ENCODE measurements at regions not wholly inside any gene's neighbourhood (a gene's known extent, or its start where the extent isn't known, plus 50 kb on each side); places are given as distances from the start of the nearest gene placed in this dataset.

- DNase-seq (ENCODE audit: extremely low spot score): no peak
- no peak overlapping the region for H3K4me3 ChIP-seq (ENCODE audit: low read depth, low read length)
- 82% methylated on average over 7 of the region's 7 CpGs for WGBS
- no peaks in the 10 kb centered on the region for H3K36me3 ChIP-seq (ENCODE audit: insufficient read depth)
- no peaks in the 10 kb centered on the region for H3K4me1 ChIP-seq (ENCODE audit: insufficient read depth)
- H3K27ac ChIP-seq (ENCODE audit: low read depth): no peak overlapping the region
These were observed 79.9 kb upstream of the SLC25A26 start for GRCh38 chr3:66140743-66141372.

GRCh38 chr3:66140106-66140505, 80.7 kb upstream of the SLC25A26 start:
- WGBS: 68% methylated on average over 2 of the region's 2 CpGs
- Histone ChIP-seq H3K4me3 (ENCODE audit: low read depth, low read length) (no peak overlapping the region), H3K36me3 (ENCODE audit: insufficient read depth) (no peaks in the 10 kb centered on the region), H3K4me1 (ENCODE audit: insufficient read depth) (no peaks in the 10 kb centered on the region), H3K27ac (ENCODE audit: low read depth) (no peak overlapping the region)
- DNase-seq (ENCODE audit: extremely low spot score): no peak

- H3K36me3 ChIP-seq (ENCODE audit: insufficient read depth): no peaks in the 10 kb centered on the region
- no peak overlapping the region for H3K4me3 ChIP-seq (ENCODE audit: low read depth, low read length)
- H3K4me1 ChIP-seq (ENCODE audit: insufficient read depth): no peaks in the 10 kb centered on the region
- 33% methylated on average over 5 of the region's 5 CpGs for WGBS
- no peak overlapping the region for H3K27ac ChIP-seq (ENCODE audit: low read depth)
- DNase-seq (ENCODE audit: extremely low spot score): no peak
These were observed 81.4 kb upstream of the SLC25A26 start for GRCh38 chr3:66139415-66139814.

GRCh38 chr3:66138336-66139313, 82.2 kb upstream of the SLC25A26 start:
- DNase-seq (ENCODE audit: extremely low spot score): no peak
- Histone ChIP-seq H3K4me1 (ENCODE audit: insufficient read depth) (no peaks in the 10 kb centered on the region), H3K27ac (ENCODE audit: low read depth) (no peak overlapping the region), H3K36me3 (ENCODE audit: insufficient read depth) (no peaks in the 10 kb centered on the region), H3K4me3 (ENCODE audit: low read depth, low read length) (no peak overlapping the region)
- 16% methylated on average over 6 of the region's 6 CpGs for WGBS

- no peak for DNase-seq (ENCODE audit: extremely low spot score)
- 76% methylated on average over 1 of the region's 1 CpG for WGBS
- Histone ChIP-seq H3K4me3 (ENCODE audit: low read depth, low read length) (no peak overlapping the region), H3K36me3 (ENCODE audit: insufficient read depth) (no peaks in the 10 kb centered on the region), H3K4me1 (ENCODE audit: insufficient read depth) (no peaks in the 10 kb centered on the region), H3K27ac (ENCODE audit: low read depth) (no peak overlapping the region)
These were observed 84.2 kb upstream of the SLC25A26 start for GRCh38 chr3:66136597-66136996.

GRCh38 chr3:66133853-66134445, 86.9 kb upstream of the SLC25A26 start:
- H3K36me3 ChIP-seq (ENCODE audit: insufficient read depth): no peaks in the 10 kb centered on the region
- H3K4me3 ChIP-seq (ENCODE audit: low read depth, low read length): no peak overlapping the region
- WGBS: 63% methylated on average over 8 of the region's 8 CpGs
- H3K4me1 ChIP-seq (ENCODE audit: insufficient read depth): no peaks in the 10 kb centered on the region
- no peak overlapping the region for H3K27ac ChIP-seq (ENCODE audit: low read depth)
- DNase-seq (ENCODE audit: extremely low spot score): no peak

- DNase-seq (ENCODE audit: extremely low spot score): no peak
- 89% methylated on average over 6 of the region's 6 CpGs for WGBS
- H3K4me1 ChIP-seq (ENCODE audit: insufficient read depth): no peaks in the 10 kb centered on the region
- no peak overlapping the region for H3K4me3 ChIP-seq (ENCODE audit: low read depth, low read length)
- no peak overlapping the region for H3K27ac ChIP-seq (ENCODE audit: low read depth)
- H3K36me3 ChIP-seq (ENCODE audit: insufficient read depth): no peaks in the 10 kb centered on the region
These were observed 87.6 kb upstream of the SLC25A26 start for GRCh38 chr3:66133050-66133757.

GRCh38 chr3:66128623-66129022, 89.9 kb upstream of the MAGI1 start:
- Histone ChIP-seq H3K4me3 (ENCODE audit: low read depth, low read length) (no peak overlapping the region), H3K4me1 (ENCODE audit: insufficient read depth) (no peaks in the 10 kb centered on the region), H3K27ac (ENCODE audit: low read depth) (no peak overlapping the region), H3K36me3 (ENCODE audit: insufficient read depth) (no peaks in the 10 kb centered on the region)
- 54% methylated on average over 1 of the region's 1 CpG for WGBS
- DNase-seq (ENCODE audit: extremely low spot score): no peak

- Histone ChIP-seq H3K4me1 (ENCODE audit: insufficient read depth) (no peaks in the 10 kb centered on the region), H3K36me3 (ENCODE audit: insufficient read depth) (no peaks in the 10 kb centered on the region), H3K27ac (ENCODE audit: low read depth) (no peak overlapping the region), H3K4me3 (ENCODE audit: low read depth, low read length) (no peak overlapping the region)
- no peak for DNase-seq (ENCODE audit: extremely low spot score)
- WGBS: 47% methylated on average over 6 of the region's 6 CpGs
These were observed 82.6 kb upstream of the MAGI1 start for GRCh38 chr3:66121318-66121717.

- DNase-seq (ENCODE audit: extremely low spot score): no peak
- WGBS: 41% methylated on average over 6 of the region's 6 CpGs
- no peaks in the 10 kb centered on the region for H3K36me3 ChIP-seq (ENCODE audit: insufficient read depth)
- no peak overlapping the region for H3K4me3 ChIP-seq (ENCODE audit: low read depth, low read length)
- H3K4me1 ChIP-seq (ENCODE audit: insufficient read depth): no peaks in the 10 kb centered on the region
- no peak overlapping the region for H3K27ac ChIP-seq (ENCODE audit: low read depth)
These were observed 77.3 kb upstream of the MAGI1 start for GRCh38 chr3:66115858-66116654.

GRCh38 chr3:66113542-66113941, 74.8 kb upstream of the MAGI1 start:
- no peaks in the 10 kb centered on the region for H3K4me1 ChIP-seq (ENCODE audit: insufficient read depth)
- H3K36me3 ChIP-seq (ENCODE audit: insufficient read depth): no peaks in the 10 kb centered on the region
- DNase-seq (ENCODE audit: extremely low spot score): no peak
- no peak overlapping the region for H3K4me3 ChIP-seq (ENCODE audit: low read depth, low read length)
- H3K27ac ChIP-seq (ENCODE audit: low read depth): no peak overlapping the region
- WGBS: 54% methylated on average over 1 of the region's 1 CpG

- no peaks in the 10 kb centered on the region for H3K36me3 ChIP-seq (ENCODE audit: insufficient read depth)
- H3K4me1 ChIP-seq (ENCODE audit: insufficient read depth): no peaks in the 10 kb centered on the region
- no peak overlapping the region for H3K27ac ChIP-seq (ENCODE audit: low read depth)
- no peak overlapping the region for H3K4me3 ChIP-seq (ENCODE audit: low read depth, low read length)
- DNase-seq (ENCODE audit: extremely low spot score): no peak
- 44% methylated on average over 6 of the region's 6 CpGs for WGBS
These were observed 72.1 kb upstream of the MAGI1 start for GRCh38 chr3:66110840-66111239.

GRCh38 chr3:66107855-66108254, 69.1 kb upstream of the MAGI1 start:
- H3K27ac ChIP-seq (ENCODE audit: low read depth): no peak overlapping the region
- no peak for DNase-seq (ENCODE audit: extremely low spot score)
- H3K36me3 ChIP-seq (ENCODE audit: insufficient read depth): no peaks in the 10 kb centered on the region
- 54% methylated on average over 4 of the region's 4 CpGs for WGBS
- no peak overlapping the region for H3K4me3 ChIP-seq (ENCODE audit: low read depth, low read length)
- H3K4me1 ChIP-seq (ENCODE audit: insufficient read depth): no peaks in the 10 kb centered on the region

Data from urinary bladder (tissue), 3 donors.